T-helper 1 cell (primary cell): ENCODE measurements at regions not wholly inside any gene's neighbourhood (a gene's known extent, or its start where the extent isn't known, plus 50 kb on each side); places are given as distances from the start of the nearest gene placed in this dataset.

Experiments used
- DNase-seq, 5 donors: peaks; one replicate each; pipeline ENCODE4 v3.0.0-alpha.2; 2012 to 2020

- no peak for DNase-seq
Measured at GRCh38 chr14:24693353-24693737, 59.4 kb upstream of the GZMB start.

DNA sequence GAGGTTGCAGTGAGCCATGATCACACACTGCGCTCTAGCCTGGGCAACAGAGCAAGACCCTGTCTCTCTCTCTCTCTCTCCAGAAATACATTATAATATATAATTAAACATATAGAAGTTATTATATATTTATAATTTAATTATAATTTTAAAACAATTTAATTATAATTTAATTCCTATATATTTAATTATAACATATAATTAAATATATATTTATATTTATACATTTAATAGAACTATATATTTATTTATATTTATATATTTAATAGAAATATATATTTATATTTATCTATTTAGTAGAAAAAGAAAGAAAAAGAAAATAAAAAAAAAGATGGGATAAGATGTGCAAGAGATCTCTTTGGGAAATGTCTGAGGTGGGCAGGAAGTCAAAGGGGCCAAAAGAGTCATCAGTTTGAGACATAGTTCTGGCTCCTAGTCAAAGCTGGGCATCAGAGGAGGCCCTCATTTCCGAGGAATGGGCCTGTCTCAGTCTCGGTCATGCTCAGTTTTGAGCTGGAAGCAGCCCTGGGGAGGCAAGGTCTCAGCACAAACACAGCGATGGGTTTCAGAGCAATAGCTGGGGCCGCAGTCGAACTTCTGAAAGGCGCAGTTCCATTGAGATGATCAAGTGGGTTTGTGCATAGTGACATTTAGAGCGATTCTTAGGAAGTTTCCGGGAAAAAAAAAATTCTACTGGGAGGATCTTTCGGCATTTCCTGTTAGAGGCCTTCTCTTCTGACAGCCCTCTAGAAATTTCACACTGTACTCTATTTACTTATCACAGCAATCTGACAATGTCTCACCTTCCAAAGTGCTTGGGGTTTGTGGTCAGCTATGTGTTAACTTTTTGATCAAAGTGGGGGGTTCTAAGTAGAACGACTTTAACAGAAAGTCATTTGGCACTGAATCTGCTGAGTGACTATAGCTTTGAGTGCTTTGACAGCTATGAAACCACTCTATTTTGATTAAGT, 58.7 kb upstream of the GZMB start:
- DNase-seq, result peak in 4 of 5 donors; percentile 23 to 88 (median 42)

DNA sequence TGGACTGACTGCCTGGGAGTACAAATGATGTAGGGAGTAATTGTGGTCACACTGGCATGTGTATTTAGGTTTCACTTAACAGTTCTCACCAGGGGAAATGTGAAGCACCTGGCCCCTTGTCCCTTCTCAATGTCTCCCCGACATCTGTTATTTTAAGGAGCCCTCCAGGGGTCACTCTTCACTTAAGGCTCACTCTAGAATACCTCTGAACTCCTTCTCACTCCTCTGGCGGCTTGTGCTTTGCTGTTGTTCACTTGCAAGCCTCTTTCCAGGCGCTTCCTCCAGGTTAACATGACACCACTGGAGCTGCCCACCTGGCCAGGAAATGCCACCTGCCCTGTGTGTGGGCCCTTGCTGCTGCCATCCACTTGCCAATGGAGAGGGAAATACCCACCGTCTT, 56.5 kb upstream of the GZMB start:
- no peak for DNase-seq

- DNase-seq, result no peak
Measured at GRCh38 chr14:24688030-24688658, 54.2 kb upstream of the GZMB start.
